ENCODE measurements at regions not wholly inside any gene's neighbourhood (a gene's known extent, or its start where the extent isn't known, plus 50 kb on each side); places are given as distances from the start of the nearest gene placed in this dataset.

- Histone ChIP-seq H3K9ac (ENCODE audit: low read length in 2 of 2) (no peak overlapping the region), H3K27ac (ENCODE audit: low read length) (no peak overlapping the region), H3K4me3 (ENCODE audit: low read length in 2 of 2) (no peak overlapping the region), H3K4me1 (ENCODE audit: control insufficient read depth, insufficient read depth, low read length) (peaks cover 12% of the 10 kb centered on the region), H3K27me3 (ENCODE audit: control insufficient read depth in 1 of 2, insufficient read depth in 2 of 2, low read length in 2 of 2) (peaks cover 25 to 28% of the 10 kb centered on the region in 2 donors), H3K36me3 (ENCODE audit: control insufficient read depth in 2 of 2, insufficient read depth in 2 of 2, low read length in 2 of 2) (no peaks in the 10 kb centered on the region), H3K9me3 (ENCODE audit: control insufficient read depth in 2 of 2, low read length in 2 of 2) (no peaks in the 10 kb centered on the region)
Measured at GRCh38 chr15:77823736-77824135, 191.0 kb upstream of the LINGO1 start.

- no peak overlapping the region for H3K27ac ChIP-seq (ENCODE audit: low read length)
Measured at GRCh38 chr15:77822631-77823230, 190.0 kb upstream of the LINGO1 start.

GRCh38 chr15:77821959-77822256 lies 189.2 kb upstream of the LINGO1 start:
- no peaks in the 10 kb centered on the region for H3K36me3 ChIP-seq (ENCODE audit: control insufficient read depth in 2 of 2, insufficient read depth in 2 of 2, low read length in 2 of 2)
- H3K9me3 ChIP-seq (ENCODE audit: control insufficient read depth in 2 of 2, low read length in 2 of 2), result no peaks in the 10 kb centered on the region
- peaks cover 12% of the 10 kb centered on the region for H3K4me1 ChIP-seq (ENCODE audit: control insufficient read depth, insufficient read depth, low read length)
- no peak overlapping the region for H3K4me3 ChIP-seq (ENCODE audit: low read length in 2 of 2)
- no peak overlapping the region for H3K9ac ChIP-seq (ENCODE audit: low read length in 2 of 2)
- H3K27me3 ChIP-seq (ENCODE audit: control insufficient read depth in 1 of 2, insufficient read depth in 2 of 2, low read length in 2 of 2), result peaks cover 39 to 45% of the 10 kb centered on the region in 2 donors
- H3K27ac ChIP-seq (ENCODE audit: low read length), result no peak overlapping the region

More at GRCh38 chr15:77822631-77823230, 190.0 kb upstream of the LINGO1 start:
- Histone ChIP-seq H3K9ac (ENCODE audit: low read length in 2 of 2) (no peak overlapping the region), H3K4me1 (ENCODE audit: control insufficient read depth, insufficient read depth, low read length) (peaks cover 12% of the 10 kb centered on the region), H3K27me3 (ENCODE audit: control insufficient read depth in 1 of 2, insufficient read depth in 2 of 2, low read length in 2 of 2) (peaks cover 32 to 37% of the 10 kb centered on the region in 2 donors), H3K36me3 (ENCODE audit: control insufficient read depth in 2 of 2, insufficient read depth in 2 of 2, low read length in 2 of 2) (no peaks in the 10 kb centered on the region), H3K4me3 (ENCODE audit: low read length in 2 of 2) (no peak overlapping the region), H3K9me3 (ENCODE audit: control insufficient read depth in 2 of 2, low read length in 2 of 2) (no peaks in the 10 kb centered on the region)

- H3K9me3 ChIP-seq (ENCODE audit: control insufficient read depth in 2 of 2, low read length in 2 of 2), result no peaks in the 10 kb centered on the region
- H3K4me1 ChIP-seq (ENCODE audit: control insufficient read depth, insufficient read depth, low read length), result peaks cover 12% of the 10 kb centered on the region
- no peak overlapping the region for H3K27ac ChIP-seq (ENCODE audit: low read length)
- peaks cover 40 to 49% of the 10 kb centered on the region in 2 donors for H3K27me3 ChIP-seq (ENCODE audit: control insufficient read depth in 1 of 2, insufficient read depth in 2 of 2, low read length in 2 of 2)
- H3K36me3 ChIP-seq (ENCODE audit: control insufficient read depth in 2 of 2, insufficient read depth in 2 of 2, low read length in 2 of 2), result no peaks in the 10 kb centered on the region
- no peak overlapping the region for H3K9ac ChIP-seq (ENCODE audit: low read length in 2 of 2)
- H3K4me3 ChIP-seq (ENCODE audit: low read length in 2 of 2), result no peak overlapping the region
Measured at GRCh38 chr15:77821188-77821958, 188.7 kb upstream of the LINGO1 start.

- Histone ChIP-seq H3K36me3 (ENCODE audit: control insufficient read depth in 2 of 2, insufficient read depth in 2 of 2, low read length in 2 of 2) (no peaks in the 10 kb centered on the region), H3K4me1 (ENCODE audit: control insufficient read depth, insufficient read depth, low read length) (peaks cover 12% of the 10 kb centered on the region), H3K27ac (ENCODE audit: low read length) (no peak overlapping the region), H3K27me3 (ENCODE audit: control insufficient read depth in 1 of 2, insufficient read depth in 2 of 2, low read length in 2 of 2) (peaks cover 43 to 54% of the 10 kb centered on the region in 2 donors), H3K4me3 (ENCODE audit: low read length in 2 of 2) (peak overlapping the region in 1 of 2 donors; percentile 71), H3K9me3 (ENCODE audit: control insufficient read depth in 2 of 2, low read length in 2 of 2) (no peaks in the 10 kb centered on the region), H3K9ac (ENCODE audit: low read length in 2 of 2) (no peak overlapping the region)
Measured at GRCh38 chr15:77819851-77820728, 187.4 kb upstream of the LINGO1 start.

GRCh38 chr15:77819048-77819850 lies 186.5 kb upstream of the LINGO1 start:
- H3K36me3 ChIP-seq (ENCODE audit: control insufficient read depth in 2 of 2, insufficient read depth in 2 of 2, low read length in 2 of 2), result no peaks in the 10 kb centered on the region
- H3K27me3 ChIP-seq (ENCODE audit: control insufficient read depth in 1 of 2, insufficient read depth in 2 of 2, low read length in 2 of 2), result peaks cover 50 to 54% of the 10 kb centered on the region in 2 donors
- H3K4me1 ChIP-seq (ENCODE audit: control insufficient read depth, insufficient read depth, low read length), result peaks cover 12% of the 10 kb centered on the region
- H3K27ac ChIP-seq (ENCODE audit: low read length), result no peak overlapping the region
- H3K9me3 ChIP-seq (ENCODE audit: control insufficient read depth in 2 of 2, low read length in 2 of 2), result no peaks in the 10 kb centered on the region
- H3K9ac ChIP-seq (ENCODE audit: low read length in 2 of 2), result no peak overlapping the region
- H3K4me3 ChIP-seq (ENCODE audit: low read length in 2 of 2), result peak overlapping the region in 1 of 2 donors; percentile 71

- no peak overlapping the region for H3K9ac ChIP-seq (ENCODE audit: low read length in 2 of 2)
- no peak overlapping the region for H3K4me3 ChIP-seq (ENCODE audit: low read length in 2 of 2)
- no peak overlapping the region for H3K27ac ChIP-seq (ENCODE audit: low read length)
- H3K27me3 ChIP-seq (ENCODE audit: control insufficient read depth in 1 of 2, insufficient read depth in 2 of 2, low read length in 2 of 2), result peaks cover 50 to 54% of the 10 kb centered on the region in 2 donors
- H3K9me3 ChIP-seq (ENCODE audit: control insufficient read depth in 2 of 2, low read length in 2 of 2), result no peaks in the 10 kb centered on the region
- H3K4me1 ChIP-seq (ENCODE audit: control insufficient read depth, insufficient read depth, low read length), result peaks cover 12% of the 10 kb centered on the region
- no peaks in the 10 kb centered on the region for H3K36me3 ChIP-seq (ENCODE audit: control insufficient read depth in 2 of 2, insufficient read depth in 2 of 2, low read length in 2 of 2)
Measured at GRCh38 chr15:77818484-77819047, 185.9 kb upstream of the LINGO1 start.

GRCh38 chr15:77817434-77817833 lies 184.7 kb upstream of the LINGO1 start:
- no peak overlapping the region for H3K27ac ChIP-seq (ENCODE audit: low read length)
- H3K4me3 ChIP-seq (ENCODE audit: low read length in 2 of 2), result no peak overlapping the region
- H3K27me3 ChIP-seq (ENCODE audit: control insufficient read depth in 1 of 2, insufficient read depth in 2 of 2, low read length in 2 of 2), result peaks cover 45 to 57% of the 10 kb centered on the region in 2 donors
- H3K4me1 ChIP-seq (ENCODE audit: control insufficient read depth, insufficient read depth, low read length), result peaks cover 12% of the 10 kb centered on the region
- H3K9ac ChIP-seq (ENCODE audit: low read length in 2 of 2), result no peak overlapping the region
- H3K36me3 ChIP-seq (ENCODE audit: control insufficient read depth in 2 of 2, insufficient read depth in 2 of 2, low read length in 2 of 2), result no peaks in the 10 kb centered on the region
- H3K9me3 ChIP-seq (ENCODE audit: control insufficient read depth in 2 of 2, low read length in 2 of 2), result no peaks in the 10 kb centered on the region

- Histone ChIP-seq H3K9ac (ENCODE audit: low read length in 2 of 2) (no peak overlapping the region), H3K4me1 (ENCODE audit: control insufficient read depth, insufficient read depth, low read length) (peaks cover 12% of the 10 kb centered on the region), H3K36me3 (ENCODE audit: control insufficient read depth in 2 of 2, insufficient read depth in 2 of 2, low read length in 2 of 2) (no peaks in the 10 kb centered on the region), H3K9me3 (ENCODE audit: control insufficient read depth in 2 of 2, low read length in 2 of 2) (no peaks in the 10 kb centered on the region), H3K4me3 (ENCODE audit: low read length in 2 of 2) (no peak overlapping the region), H3K27me3 (ENCODE audit: control insufficient read depth in 1 of 2, insufficient read depth in 2 of 2, low read length in 2 of 2) (peaks cover 41 to 56% of the 10 kb centered on the region in 2 donors), H3K27ac (ENCODE audit: low read length) (no peak overlapping the region)
Measured at GRCh38 chr15:77816983-77817382, 184.3 kb upstream of the LINGO1 start.

- H3K4me1 ChIP-seq (ENCODE audit: control insufficient read depth, insufficient read depth, low read length), result peaks cover 9% of the 10 kb centered on the region
- H3K9me3 ChIP-seq (ENCODE audit: control insufficient read depth in 2 of 2, low read length in 2 of 2), result no peaks in the 10 kb centered on the region
- no peak overlapping the region for H3K4me3 ChIP-seq (ENCODE audit: low read length in 2 of 2)
- H3K27me3 ChIP-seq (ENCODE audit: control insufficient read depth in 1 of 2, insufficient read depth in 2 of 2, low read length in 2 of 2), result peaks cover 26 to 36% of the 10 kb centered on the region in 2 donors
- no peak overlapping the region for H3K27ac ChIP-seq (ENCODE audit: low read length)
- no peak overlapping the region for H3K9ac ChIP-seq (ENCODE audit: low read length in 2 of 2)
- no peaks in the 10 kb centered on the region for H3K36me3 ChIP-seq (ENCODE audit: control insufficient read depth in 2 of 2, insufficient read depth in 2 of 2, low read length in 2 of 2)
Measured at GRCh38 chr15:77815015-77815414, 182.3 kb upstream of the LINGO1 start.
